IMR-90 (cell line): ENCODE measurements at regions not wholly inside any gene's neighbourhood (a gene's known extent, or its start where the extent isn't known, plus 50 kb on each side); places are given as distances from the start of the nearest gene placed in this dataset.

ENCODE experiments used
- ATAC-seq: fragments of 200-7000 bp; cut with Tn5 transposase; 2 replicates; pipeline ENCODE4 v1.9.1; 2020; ENCODE audit warnings: low read depth, mild to moderate bottlenecking, moderate library complexity
- BruUV-seq: library from RNA; stranded (reverse); fragments of 400-500 nt; replicated peaks from 2 replicates; lab custom pipeline; 2021; lab: Mats Ljungman, UMichigan
- CTCF ChIA-PET: fragments of 300-600 bp; formaldehyde crosslinking; extraction: SDS; loops from one replicate; lab custom pipeline; 2021; ENCODE audit warnings: antibody characterized with exemption; lab: Yijun Ruan, JAX
- POLR2A ChIA-PET: fragments of 300-600 bp; sonication (Branson Sonifier 250); formaldehyde crosslinking; loops from one replicate; lab custom pipeline; 2022; ENCODE audit warnings: antibody characterized with exemption; ENCODE audit not compliant: unreplicated experiment; lab: Charles Lee
- DNase-seq: peaks from one replicate; pipeline ENCODE4 v3.0.0; 2013
- H2AFZ ChIP-seq: replicated peaks from 2 replicates; pipeline ENCODE3; 2013; ENCODE audit warnings: low read length, mild to moderate bottlenecking; ENCODE audit not compliant: poor library complexity
- H2AK5ac ChIP-seq: 2 replicates; pipeline ENCODE4 v1.6.1; 2013; ENCODE audit warnings: low read depth, low read length, inconsistent platforms
- H2AK9ac ChIP-seq: replicated peaks from 2 replicates; pipeline ENCODE3; 2013; ENCODE audit warnings: mild to moderate bottlenecking, low read depth, low read length, moderate library complexity; ENCODE audit not compliant: poor library complexity
- H2BK120ac ChIP-seq: 2 replicates; pipeline ENCODE4 v1.6.1; 2013; ENCODE audit warnings: low read depth, low read length, inconsistent platforms
- H2BK15ac ChIP-seq: 3 replicates; pipeline ENCODE4 v1.6.1; 2013; ENCODE audit warnings: low read depth, low read length, inconsistent platforms
- H2BK20ac ChIP-seq: 2 replicates; pipeline ENCODE4 v1.6.1; 2013; ENCODE audit warnings: low read depth, mild to moderate bottlenecking, inconsistent platforms, low read length, moderate library complexity
- H2BK5ac ChIP-seq: 2 replicates; pipeline ENCODE4 v1.6.1; 2013; ENCODE audit warnings: mild to moderate bottlenecking, low read depth, low read length, inconsistent platforms; ENCODE audit not compliant: poor library complexity, severe bottlenecking
- H3K14ac ChIP-seq: replicated peaks from 2 replicates; pipeline ENCODE4 v1.6.1; 2013; ENCODE audit warnings: low read depth, low read length, inconsistent platforms
- H3K18ac ChIP-seq: 2 replicates; pipeline ENCODE4 v1.6.1; 2013; ENCODE audit warnings: low read depth, low read length, control low read depth
- H3K23ac ChIP-seq: 2 replicates; pipeline ENCODE4 v1.6.1; 2013; ENCODE audit warnings: low read depth, low read length, inconsistent platforms
- H3K27ac ChIP-seq: 2 replicates; pipeline ENCODE4 v1.5.1; 2013; ENCODE audit warnings: mild to moderate bottlenecking, control low read depth, low read length; ENCODE audit not compliant: insufficient read depth
- H3K27me3 ChIP-seq: 2 replicates; pipeline ENCODE4 v1.6.1; 2013; ENCODE audit warnings: low read length; ENCODE audit not compliant: control insufficient read depth, insufficient read depth
- H3K36me3 ChIP-seq: 2 replicates; pipeline ENCODE4 v1.6.1; 2013; ENCODE audit warnings: low read length, mixed read lengths; ENCODE audit not compliant: control insufficient read depth, insufficient read depth
- H3K4ac ChIP-seq: 2 replicates; pipeline ENCODE4 v1.6.1; 2013; ENCODE audit warnings: low read depth, low read length, inconsistent platforms
- H3K4me1 ChIP-seq: 2 replicates; pipeline ENCODE4 v1.6.1; 2013; ENCODE audit warnings: low read length, mixed read lengths; ENCODE audit not compliant: control insufficient read depth, insufficient read depth
- H3K4me2 ChIP-seq: 2 replicates; pipeline ENCODE4 v1.6.1; 2013; ENCODE audit warnings: low read depth, mild to moderate bottlenecking, control low read depth, low read length, moderate library complexity
- H3K4me3 ChIP-seq: 2 replicates; pipeline ENCODE4 v1.5.1; 2013; ENCODE audit warnings: low read depth, mild to moderate bottlenecking, control low read depth, low read length, moderate library complexity; ENCODE audit not compliant: insufficient read depth
- H3K56ac ChIP-seq: 2 replicates; pipeline ENCODE4 v1.6.1; 2013; ENCODE audit warnings: low read length, inconsistent platforms; ENCODE audit not compliant: insufficient read depth; ENCODE audit errors: extremely low read depth
- H3K79me1 ChIP-seq, 2 experiments: 2 replicates each; pipeline ENCODE4 v1.6.1; 2013; ENCODE audit warnings: low read length in 2 of 2, inconsistent platforms in 1 of 2, low read depth in 1 of 2
- H3K9ac ChIP-seq: 2 replicates; pipeline ENCODE4 v1.6.1; 2013; ENCODE audit warnings: low read depth, low read length, control low read depth
- H3K9me1 ChIP-seq: 2 replicates; pipeline ENCODE4 v1.6.1; 2013; ENCODE audit warnings: low read length, inconsistent platforms; ENCODE audit not compliant: insufficient read depth
- H3K9me3 ChIP-seq: 2 replicates; pipeline ENCODE4 v1.6.1; 2013; ENCODE audit warnings: low read length; ENCODE audit not compliant: control insufficient read depth, insufficient read depth
- H4K20me1 ChIP-seq: 2 replicates; pipeline ENCODE4 v1.6.1; 2013; ENCODE audit warnings: low read length, inconsistent platforms; ENCODE audit not compliant: insufficient read depth
- H4K5ac ChIP-seq: 2 replicates; pipeline ENCODE4 v1.6.1; 2013; ENCODE audit warnings: mild to moderate bottlenecking, low read depth, low read length, control low read depth
- H4K8ac ChIP-seq, 2 experiments: 2 replicates each; pipeline ENCODE4 v1.6.1; 2013; ENCODE audit warnings: low read depth in 2 of 2, low read length in 2 of 2, control low read depth in 1 of 2, inconsistent platforms in 1 of 2
- H4K91ac ChIP-seq: 2 replicates; pipeline ENCODE4 v1.6.1; 2013; ENCODE audit warnings: low read depth, low read length, inconsistent platforms; ENCODE audit not compliant: insufficient read depth
- BHLHE40 ChIP-seq: fragments of 150-350 bp; IDR thresholded peaks from 2 replicates; pipeline ENCODE4 v1.6.1; 2016; ENCODE audit warnings: mild to moderate bottlenecking, low read depth, low read length
- FOS ChIP-seq: fragments of 150-350 bp; IDR thresholded peaks from 2 replicates; pipeline ENCODE4 v1.6.1; 2016; ENCODE audit warnings: low read depth, low read length
- WGBS, 2 experiments: methylation state at CpG; one replicate each; pipeline versions ENCODE4 v1.1.5 to v1.1.7; 2013; ENCODE audit warnings: missing lambda C conversion rate in 2 of 2; ENCODE audit not compliant: insufficient read length in 1 of 2; ENCODE audit errors: extremely low coverage in 2 of 2; 5-methylcytosine and 5-hydroxymethylcytosine counted together
- dilution Hi-C: fragments of 300-500 bp; cut with HindIII; formaldehyde crosslinking; loops from one replicate; pipeline ENCODE4 v1.14.3; 2018; ENCODE audit warnings: low sequenced_read_pairs; ENCODE audit not compliant: unreplicated experiment
- in situ Hi-C: fragments of 300-500 bp; cut with MboI; formaldehyde crosslinking; loops from 3 replicates; pipeline ENCODE4 v1.14.3; 2019; ENCODE audit warnings: low sequenced_read_pairs, inconsistent platforms, mixed read lengths
- intact Hi-C: fragments of 100-400 bp; cut with micrococcal nuclease; formaldehyde crosslinking; loops from 2 replicates; pipeline ENCODE4 v1.10.0; 2022
- TF ChIP-seq, protein P1 (sequence below): fragments of 150-350 bp; IDR thresholded peaks from 2 replicates; pipeline ENCODE4 v1.6.1; 2016; ENCODE audit warnings: low read depth, mild to moderate bottlenecking, low read length, moderate library complexity, borderline replicate concordance
- TF ChIP-seq, protein P2 (sequence below): fragments of 150-350 bp; IDR thresholded peaks from 2 replicates; pipeline ENCODE4 v1.6.1; 2017; ENCODE audit warnings: mild to moderate bottlenecking, antibody characterized with exemption, low read length, low read depth

DNA sequence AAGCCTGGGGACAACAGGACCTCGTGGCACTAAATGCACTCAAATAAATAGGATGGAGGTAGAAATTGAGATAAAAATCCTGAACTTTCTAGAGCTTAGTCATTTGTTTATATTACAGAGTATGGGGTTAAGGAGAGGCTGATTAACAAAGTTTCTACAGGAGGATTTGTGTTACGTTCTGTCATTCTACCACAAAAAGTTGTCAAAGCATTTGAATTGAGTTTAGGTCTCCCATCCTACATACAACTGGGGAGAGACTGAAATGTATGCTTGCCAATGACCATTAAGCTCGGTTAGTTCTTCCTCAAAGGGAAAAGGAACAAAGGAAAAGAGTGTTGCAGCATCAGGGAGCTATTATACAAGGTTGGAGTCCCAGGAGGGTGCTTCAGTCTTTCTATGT is 597.9 kb downstream of the COL12A1 start:
- intact Hi-C loops (no loop called here), in situ Hi-C loops (no loop called here), dilution Hi-C loops (no loop called here)
- no peaks in the 10 kb centered on the region for H3K9me3 ChIP-seq
- H2BK5ac ChIP-seq: peak overlapping the region; percentile 71
- H3K4me1 ChIP-seq: peaks cover 22% of the 10 kb centered on the region
- peak overlapping the region; percentile 89 for H3K18ac ChIP-seq
- peaks cover 15% of the 10 kb centered on the region for H3K9me1 ChIP-seq
- peak overlapping the region; percentile 90 for H2BK120ac ChIP-seq
- peak overlapping the region; percentile 80; the same call in 1 of the 2 replicates for H3K14ac ChIP-seq
- no peaks in the 10 kb centered on the region for H3K27me3 ChIP-seq
- no peak overlapping the region for H3K4me3 ChIP-seq
- peak overlapping the region; percentile 74; the same call in 1 of the 2 replicates for H4K91ac ChIP-seq
- TF ChIP-seq, protein P1, sequence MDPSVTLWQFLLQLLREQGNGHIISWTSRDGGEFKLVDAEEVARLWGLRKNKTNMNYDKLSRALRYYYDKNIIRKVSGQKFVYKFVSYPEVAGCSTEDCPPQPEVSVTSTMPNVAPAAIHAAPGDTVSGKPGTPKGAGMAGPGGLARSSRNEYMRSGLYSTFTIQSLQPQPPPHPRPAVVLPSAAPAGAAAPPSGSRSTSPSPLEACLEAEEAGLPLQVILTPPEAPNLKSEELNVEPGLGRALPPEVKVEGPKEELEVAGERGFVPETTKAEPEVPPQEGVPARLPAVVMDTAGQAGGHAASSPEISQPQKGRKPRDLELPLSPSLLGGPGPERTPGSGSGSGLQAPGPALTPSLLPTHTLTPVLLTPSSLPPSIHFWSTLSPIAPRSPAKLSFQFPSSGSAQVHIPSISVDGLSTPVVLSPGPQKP: no peak
- TF ChIP-seq BHLHE40 (no peak), FOS (peak; percentile 32; the same call in 1 of the 2 replicates)
- TF ChIP-seq, protein P2, sequence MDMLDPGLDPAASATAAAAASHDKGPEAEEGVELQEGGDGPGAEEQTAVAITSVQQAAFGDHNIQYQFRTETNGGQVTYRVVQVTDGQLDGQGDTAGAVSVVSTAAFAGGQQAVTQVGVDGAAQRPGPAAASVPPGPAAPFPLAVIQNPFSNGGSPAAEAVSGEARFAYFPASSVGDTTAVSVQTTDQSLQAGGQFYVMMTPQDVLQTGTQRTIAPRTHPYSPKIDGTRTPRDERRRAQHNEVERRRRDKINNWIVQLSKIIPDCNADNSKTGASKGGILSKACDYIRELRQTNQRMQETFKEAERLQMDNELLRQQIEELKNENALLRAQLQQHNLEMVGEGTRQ: no peak
- H3K79me1 ChIP-seq: no peaks in the 10 kb centered on the region; a peak in 1 of 4 replicates
- H3K27ac ChIP-seq: no peak overlapping the region
- no peak overlapping the region for H2AK9ac ChIP-seq
- H2AFZ ChIP-seq: no peak overlapping the region
- H2BK20ac ChIP-seq: peak overlapping the region; percentile 95
- peak overlapping the region; percentile 73; the same call in 1 of the 2 replicates for H3K4me2 ChIP-seq
- no peaks in the 10 kb centered on the region for H4K20me1 ChIP-seq
- H2AK5ac ChIP-seq: no peak overlapping the region; the same call in 1 of the 2 replicates
- peak overlapping the region; percentile 93 for H2BK15ac ChIP-seq
- H3K56ac ChIP-seq: no peak overlapping the region
- peak; percentile 60 for DNase-seq
- H3K4ac ChIP-seq: peak overlapping the region; percentile 51; the same call in 1 of the 2 replicates
- peak overlapping the region; percentile 74; the same call in 1 of the 2 replicates for H3K23ac ChIP-seq
- H4K8ac ChIP-seq: peak overlapping the region; percentile 2 to 71; a peak in 2 of 4 replicates
- no peak overlapping the region for H3K9ac ChIP-seq
- CTCF ChIA-PET: no interaction called here
- BruUV-seq: no TSS peak
- peak; percentile 60; the same call in 1 of the 2 replicates for ATAC-seq
- peak overlapping the region; percentile 62 for H4K5ac ChIP-seq
- WGBS, 2 experiments: no CpG with 5 or more reads among the region's 3 CpGs
- POLR2A ChIA-PET: no interaction called here
- H3K36me3 ChIP-seq: no peaks in the 10 kb centered on the region
